ENCODE measurements at regions not wholly inside any gene's neighbourhood (a gene's known extent, or its start where the extent isn't known, plus 50 kb on each side); places are given as distances from the start of the nearest gene placed in this dataset.

DNA sequence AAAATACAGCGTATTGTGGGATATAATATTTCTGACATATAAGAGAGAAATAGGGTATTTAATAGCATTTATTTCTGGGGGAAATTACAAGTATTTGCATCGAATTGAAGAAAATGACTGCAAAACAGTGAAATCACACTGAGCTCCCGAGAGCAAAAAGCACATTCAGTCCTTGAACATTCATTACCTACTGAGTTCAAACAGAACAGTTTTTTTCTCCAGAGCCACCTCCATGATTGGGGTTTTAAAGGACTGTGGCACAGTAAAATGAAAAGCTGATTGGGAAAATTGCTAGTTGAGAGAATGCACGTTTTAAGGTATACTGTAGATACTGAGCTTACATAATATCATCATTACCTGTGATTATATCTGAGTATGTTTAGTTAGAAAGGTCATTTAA, 58.0 kb upstream of the TRPC4 start:
- DNase-seq: no peak

DNA sequence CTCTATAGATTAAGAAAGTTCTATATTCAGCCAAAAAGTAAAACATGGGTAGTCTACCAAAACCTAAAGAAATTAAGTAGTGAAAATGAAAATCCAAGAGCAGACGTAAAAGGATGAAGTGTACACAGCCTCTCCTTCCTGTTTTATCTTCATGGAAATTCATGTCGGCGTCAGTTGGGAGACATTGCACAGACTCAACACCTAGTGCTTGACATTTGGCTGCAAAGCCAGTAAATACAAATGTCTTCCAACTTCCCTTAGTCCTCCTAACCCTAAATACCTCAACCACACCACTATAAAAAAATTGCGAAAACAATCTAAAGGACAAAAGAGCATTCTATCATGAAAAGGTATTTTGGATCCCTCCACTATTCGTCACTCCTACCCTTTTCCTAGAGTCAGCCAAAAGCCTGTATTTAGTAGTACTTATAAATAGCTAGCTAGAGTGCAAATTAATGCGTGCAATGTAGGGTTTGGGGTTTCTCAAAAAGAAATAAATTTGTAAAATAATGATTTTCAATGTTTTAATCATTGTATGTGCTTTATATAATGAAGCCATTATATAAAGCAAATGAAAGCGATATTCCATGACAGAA, 56.4 kb upstream of the TRPC4 start:
- no peak for DNase-seq

DNA sequence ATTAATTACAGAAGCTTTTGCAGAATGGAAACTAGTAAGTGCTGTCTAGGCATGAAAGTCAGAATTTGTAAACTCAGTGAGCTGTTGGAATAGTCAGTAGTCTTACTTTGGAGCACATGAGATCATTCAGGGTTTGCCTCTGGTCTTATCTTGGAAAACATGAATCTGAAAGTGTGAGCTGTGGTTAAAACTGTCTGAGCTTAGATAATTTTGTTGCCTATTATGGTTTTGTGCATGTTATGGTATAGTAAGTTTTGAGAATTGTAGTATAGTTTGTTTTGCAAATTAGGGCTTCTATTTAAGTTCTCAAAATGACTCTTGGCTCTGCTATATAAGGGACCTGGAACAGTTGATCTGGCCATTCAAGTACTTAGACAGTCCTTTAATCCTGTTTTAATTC, 53.7 kb upstream of the TRPC4 start:
- no peak for DNase-seq

DNA sequence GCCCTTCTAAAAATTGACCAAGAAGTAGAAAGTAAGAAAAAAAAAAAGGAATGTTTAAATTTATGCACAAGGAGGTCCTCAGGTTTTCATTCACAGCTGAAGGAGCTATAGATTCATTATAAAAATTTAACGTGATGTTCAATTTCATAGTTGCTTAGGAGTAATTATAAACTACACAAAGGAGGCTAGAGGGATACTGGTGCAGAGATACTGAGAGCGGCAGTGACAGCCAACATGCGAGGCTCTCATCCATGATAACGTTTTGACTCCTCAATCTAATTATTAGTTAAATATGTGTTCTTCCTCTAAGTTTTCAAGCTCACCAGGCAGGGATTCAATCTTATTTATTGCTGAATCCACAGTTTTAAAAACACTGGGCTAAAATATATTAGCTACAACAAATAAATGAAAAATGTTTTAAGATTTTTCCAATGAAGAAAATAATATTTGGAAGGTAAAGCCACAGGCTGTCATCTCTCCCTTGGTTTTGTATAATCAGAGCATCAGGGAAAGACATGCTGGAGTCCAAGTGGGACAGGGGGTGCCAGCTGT, 49.8 kb upstream of the TRPC4 start:
- no peak for DNase-seq
